IMR-90 (cell line): ENCODE measurements at regions not wholly inside any gene's neighbourhood (a gene's known extent, or its start where the extent isn't known, plus 50 kb on each side); places are given as distances from the start of the nearest gene placed in this dataset.

Experiments used
- ATAC-seq: fragments of 200-7000 bp; cut with Tn5 transposase; 2 replicates; pipeline ENCODE4 v1.9.1; 2020; ENCODE audit warnings: low read depth, mild to moderate bottlenecking, moderate library complexity
- BruUV-seq: library from RNA; stranded (reverse); fragments of 400-500 nt; replicated peaks from 2 replicates; lab custom pipeline; 2021; lab: Mats Ljungman, UMichigan
- CTCF ChIA-PET: fragments of 300-600 bp; formaldehyde crosslinking; extraction: SDS; loops from one replicate; lab custom pipeline; 2021; ENCODE audit warnings: antibody characterized with exemption; lab: Yijun Ruan, JAX
- POLR2A ChIA-PET: fragments of 300-600 bp; sonication (Branson Sonifier 250); formaldehyde crosslinking; loops from one replicate; lab custom pipeline; 2022; ENCODE audit warnings: antibody characterized with exemption; ENCODE audit not compliant: unreplicated experiment; lab: Charles Lee
- DNase-seq: peaks from one replicate; pipeline ENCODE4 v3.0.0; 2013
- H2AFZ ChIP-seq: replicated peaks from 2 replicates; pipeline ENCODE3; 2013; ENCODE audit warnings: low read length, mild to moderate bottlenecking; ENCODE audit not compliant: poor library complexity
- H2AK5ac ChIP-seq: 2 replicates; pipeline ENCODE4 v1.6.1; 2013; ENCODE audit warnings: low read depth, low read length, inconsistent platforms
- H2AK9ac ChIP-seq: replicated peaks from 2 replicates; pipeline ENCODE3; 2013; ENCODE audit warnings: mild to moderate bottlenecking, low read depth, low read length, moderate library complexity; ENCODE audit not compliant: poor library complexity
- H2BK120ac ChIP-seq: 2 replicates; pipeline ENCODE4 v1.6.1; 2013; ENCODE audit warnings: low read depth, low read length, inconsistent platforms
- H2BK15ac ChIP-seq: 3 replicates; pipeline ENCODE4 v1.6.1; 2013; ENCODE audit warnings: low read depth, low read length, inconsistent platforms
- H2BK20ac ChIP-seq: 2 replicates; pipeline ENCODE4 v1.6.1; 2013; ENCODE audit warnings: low read depth, mild to moderate bottlenecking, inconsistent platforms, low read length, moderate library complexity
- H2BK5ac ChIP-seq: 2 replicates; pipeline ENCODE4 v1.6.1; 2013; ENCODE audit warnings: mild to moderate bottlenecking, low read depth, low read length, inconsistent platforms; ENCODE audit not compliant: poor library complexity, severe bottlenecking
- H3K14ac ChIP-seq: replicated peaks from 2 replicates; pipeline ENCODE4 v1.6.1; 2013; ENCODE audit warnings: low read depth, low read length, inconsistent platforms
- H3K18ac ChIP-seq: 2 replicates; pipeline ENCODE4 v1.6.1; 2013; ENCODE audit warnings: low read depth, low read length, control low read depth
- H3K23ac ChIP-seq: 2 replicates; pipeline ENCODE4 v1.6.1; 2013; ENCODE audit warnings: low read depth, low read length, inconsistent platforms
- H3K27ac ChIP-seq: 2 replicates; pipeline ENCODE4 v1.5.1; 2013; ENCODE audit warnings: mild to moderate bottlenecking, control low read depth, low read length; ENCODE audit not compliant: insufficient read depth
- H3K27me3 ChIP-seq: 2 replicates; pipeline ENCODE4 v1.6.1; 2013; ENCODE audit warnings: low read length; ENCODE audit not compliant: control insufficient read depth, insufficient read depth
- H3K36me3 ChIP-seq: 2 replicates; pipeline ENCODE4 v1.6.1; 2013; ENCODE audit warnings: low read length, mixed read lengths; ENCODE audit not compliant: control insufficient read depth, insufficient read depth
- H3K4ac ChIP-seq: 2 replicates; pipeline ENCODE4 v1.6.1; 2013; ENCODE audit warnings: low read depth, low read length, inconsistent platforms
- H3K4me1 ChIP-seq: 2 replicates; pipeline ENCODE4 v1.6.1; 2013; ENCODE audit warnings: low read length, mixed read lengths; ENCODE audit not compliant: control insufficient read depth, insufficient read depth
- H3K4me2 ChIP-seq: 2 replicates; pipeline ENCODE4 v1.6.1; 2013; ENCODE audit warnings: low read depth, mild to moderate bottlenecking, control low read depth, low read length, moderate library complexity
- H3K4me3 ChIP-seq: 2 replicates; pipeline ENCODE4 v1.5.1; 2013; ENCODE audit warnings: low read depth, mild to moderate bottlenecking, control low read depth, low read length, moderate library complexity; ENCODE audit not compliant: insufficient read depth
- H3K56ac ChIP-seq: 2 replicates; pipeline ENCODE4 v1.6.1; 2013; ENCODE audit warnings: low read length, inconsistent platforms; ENCODE audit not compliant: insufficient read depth; ENCODE audit errors: extremely low read depth
- H3K79me1 ChIP-seq, 2 experiments: 2 replicates each; pipeline ENCODE4 v1.6.1; 2013; ENCODE audit warnings: low read length in 2 of 2, inconsistent platforms in 1 of 2, low read depth in 1 of 2
- H3K9ac ChIP-seq: 2 replicates; pipeline ENCODE4 v1.6.1; 2013; ENCODE audit warnings: low read depth, low read length, control low read depth
- H3K9me1 ChIP-seq: 2 replicates; pipeline ENCODE4 v1.6.1; 2013; ENCODE audit warnings: low read length, inconsistent platforms; ENCODE audit not compliant: insufficient read depth
- H3K9me3 ChIP-seq: 2 replicates; pipeline ENCODE4 v1.6.1; 2013; ENCODE audit warnings: low read length; ENCODE audit not compliant: control insufficient read depth, insufficient read depth
- H4K20me1 ChIP-seq: 2 replicates; pipeline ENCODE4 v1.6.1; 2013; ENCODE audit warnings: low read length, inconsistent platforms; ENCODE audit not compliant: insufficient read depth
- H4K5ac ChIP-seq: 2 replicates; pipeline ENCODE4 v1.6.1; 2013; ENCODE audit warnings: mild to moderate bottlenecking, low read depth, low read length, control low read depth
- H4K8ac ChIP-seq, 2 experiments: 2 replicates each; pipeline ENCODE4 v1.6.1; 2013; ENCODE audit warnings: low read depth in 2 of 2, low read length in 2 of 2, control low read depth in 1 of 2, inconsistent platforms in 1 of 2
- H4K91ac ChIP-seq: 2 replicates; pipeline ENCODE4 v1.6.1; 2013; ENCODE audit warnings: low read depth, low read length, inconsistent platforms; ENCODE audit not compliant: insufficient read depth
- CHD1 ChIP-seq: IDR thresholded peaks from 2 replicates; pipeline ENCODE4 v1.6.1; 2012; ENCODE audit warnings: low read depth, low read length, improper control_type of control experiment
- NFE2L2 ChIP-seq: fragments of 150-350 bp; IDR thresholded peaks from 2 replicates; pipeline ENCODE4 v1.6.1; 2016; ENCODE audit warnings: low read depth, mild to moderate bottlenecking, low read length
- RAD21 ChIP-seq: IDR thresholded peaks from 2 replicates; pipeline ENCODE4 v1.6.1; 2012; ENCODE audit warnings: low read length, improper control_type of control experiment
- RFX5 ChIP-seq: IDR thresholded peaks from 2 replicates; pipeline ENCODE4 v1.8.0; 2012; ENCODE audit warnings: low read depth, mild to moderate bottlenecking, low read length, moderate library complexity
- WGBS, 2 experiments: methylation state at CpG; one replicate each; pipeline versions ENCODE4 v1.1.5 to v1.1.7; 2013; ENCODE audit warnings: missing lambda C conversion rate in 2 of 2; ENCODE audit not compliant: insufficient read length in 1 of 2; ENCODE audit errors: extremely low coverage in 2 of 2; 5-methylcytosine and 5-hydroxymethylcytosine counted together
- dilution Hi-C: fragments of 300-500 bp; cut with HindIII; formaldehyde crosslinking; loops from one replicate; pipeline ENCODE4 v1.14.3; 2018; ENCODE audit warnings: low sequenced_read_pairs; ENCODE audit not compliant: unreplicated experiment
- in situ Hi-C: fragments of 300-500 bp; cut with MboI; formaldehyde crosslinking; loops from 3 replicates; pipeline ENCODE4 v1.14.3; 2019; ENCODE audit warnings: low sequenced_read_pairs, inconsistent platforms, mixed read lengths
- intact Hi-C: fragments of 100-400 bp; cut with micrococcal nuclease; formaldehyde crosslinking; loops from 2 replicates; pipeline ENCODE4 v1.10.0; 2022
- TF ChIP-seq, protein P1 (sequence below): fragments of 150-350 bp; IDR thresholded peaks from 2 replicates; pipeline ENCODE4 v1.6.1; 2017; ENCODE audit warnings: mild to moderate bottlenecking, antibody characterized with exemption, low read length, low read depth

DNA sequence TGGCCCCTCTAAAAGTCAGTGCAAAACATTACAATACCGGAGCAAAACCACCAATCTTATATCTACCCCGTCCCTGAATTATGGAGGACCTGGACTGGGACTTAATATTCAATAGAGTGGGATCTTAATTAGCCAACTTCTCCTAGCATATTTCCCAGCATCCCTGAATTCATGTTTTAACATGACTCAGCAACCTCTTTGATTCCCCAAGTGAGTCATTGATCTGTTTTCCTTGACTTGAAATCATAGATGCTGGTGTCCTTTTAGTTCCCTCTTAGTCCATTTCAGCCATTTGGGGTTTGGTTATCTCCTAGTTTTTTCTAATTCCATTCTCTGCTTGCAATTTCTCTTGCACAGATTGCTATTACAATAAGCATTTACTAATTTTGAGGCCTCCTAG is 677.7 kb upstream of the CELF4 start:
- no CpG with 5 or more reads among the region's 2 CpGs for WGBS, 2 experiments
- H4K20me1 ChIP-seq = no peaks in the 10 kb centered on the region
- ChIA-PET CTCF (no interaction called here), POLR2A (no interaction called here)
- H3K4ac ChIP-seq = no peak overlapping the region
- no peak overlapping the region for H2BK15ac ChIP-seq
- no peak overlapping the region for H2BK5ac ChIP-seq
- H3K9me1 ChIP-seq = no peaks in the 10 kb centered on the region
- H3K27ac ChIP-seq = no peak overlapping the region
- in situ Hi-C loops = no loop called here
- dilution Hi-C loops = no loop called here
- no peaks in the 10 kb centered on the region for H3K79me1 ChIP-seq
- H3K4me2 ChIP-seq = no peak overlapping the region
- no peak overlapping the region for H3K4me3 ChIP-seq
- H3K4me1 ChIP-seq = no peaks in the 10 kb centered on the region
- no TSS peak for BruUV-seq
- H3K9ac ChIP-seq = no peak overlapping the region
- H3K9me3 ChIP-seq = peaks cover 5% of the 10 kb centered on the region; the same call in 1 of the 2 replicates
- H3K27me3 ChIP-seq = no peaks in the 10 kb centered on the region
- intact Hi-C loops = no loop called here
- no peaks in the 10 kb centered on the region for H3K36me3 ChIP-seq
- H3K18ac ChIP-seq = no peak overlapping the region
- no peak overlapping the region for H3K56ac ChIP-seq
- H3K23ac ChIP-seq = no peak overlapping the region
- H4K8ac ChIP-seq = no peak overlapping the region
- TF ChIP-seq RFX5 = no peak
- TF ChIP-seq CHD1 = no peak
- TF ChIP-seq RAD21 = no peak
- 0 out of 2 replicates have a peak, but pooled peaks have one; percentile 21 for TF ChIP-seq NFE2L2
- TF ChIP-seq, protein P1, sequence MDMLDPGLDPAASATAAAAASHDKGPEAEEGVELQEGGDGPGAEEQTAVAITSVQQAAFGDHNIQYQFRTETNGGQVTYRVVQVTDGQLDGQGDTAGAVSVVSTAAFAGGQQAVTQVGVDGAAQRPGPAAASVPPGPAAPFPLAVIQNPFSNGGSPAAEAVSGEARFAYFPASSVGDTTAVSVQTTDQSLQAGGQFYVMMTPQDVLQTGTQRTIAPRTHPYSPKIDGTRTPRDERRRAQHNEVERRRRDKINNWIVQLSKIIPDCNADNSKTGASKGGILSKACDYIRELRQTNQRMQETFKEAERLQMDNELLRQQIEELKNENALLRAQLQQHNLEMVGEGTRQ = no peak
- no peak overlapping the region for H4K91ac ChIP-seq
- no peak overlapping the region for H2AFZ ChIP-seq
- DNase-seq (no peak), ATAC-seq (no peak)
- no peak overlapping the region for H3K14ac ChIP-seq
- no peak overlapping the region for H2AK9ac ChIP-seq
- no peak overlapping the region for H2BK20ac ChIP-seq
- no peak overlapping the region for H2AK5ac ChIP-seq
- no peak overlapping the region for H2BK120ac ChIP-seq
- H4K5ac ChIP-seq = no peak overlapping the region
